T-helper 17 cell (primary cell): ENCODE measurements at regions not wholly inside any gene's neighbourhood (a gene's known extent, or its start where the extent isn't known, plus 50 kb on each side); places are given as distances from the start of the nearest gene placed in this dataset.

Source experiments
- ATAC-seq: fragments of 150-1000 bp; cut with Tn5 transposase; 2 replicates; pipeline ENCODE4 v1.10.0; 2021; ENCODE audit warnings: mild to moderate bottlenecking, moderate library complexity
- DNase-seq, 3 donors: peaks; one replicate each; pipeline versions ENCODE4 v3.0.0 to v3.0.0-alpha.2; 2020 to 2021
- H3K9me3 ChIP-seq: one replicate; pipeline ENCODE4 v1.7.0; 2013; ENCODE audit warnings: low read length, mild to moderate bottlenecking; ENCODE audit not compliant: control insufficient read depth, poor library complexity, severe bottlenecking
- H3K27ac Mint-ChIP-seq: one replicate; pipeline ENCODE4 v1.8.0; 2022; ENCODE audit warnings: mild to moderate bottlenecking, moderate library complexity, mixed read lengths
- H3K27me3 Mint-ChIP-seq: one replicate; pipeline ENCODE4 v1.8.0; 2022; ENCODE audit warnings: mixed read lengths
- H3K36me3 Mint-ChIP-seq: one replicate; pipeline ENCODE4 v1.8.0; 2022; ENCODE audit warnings: low read depth, mixed read lengths
- H3K4me1 Mint-ChIP-seq: one replicate; pipeline ENCODE4 v1.8.0; 2022; ENCODE audit warnings: mild to moderate bottlenecking, mixed read lengths
- H3K4me3 Mint-ChIP-seq: one replicate; pipeline ENCODE4 v1.8.0; 2022; ENCODE audit warnings: mild to moderate bottlenecking, moderate library complexity, mixed read lengths

GRCh38 chr4:119746951-119747350 lies 118.3 kb upstream of the PDE5A start:
- Mint-ChIP-seq H3K4me1 (peaks cover 2% of the 10 kb centered on the region), H3K36me3 (no peaks in the 10 kb centered on the region), H3K27ac (no peak overlapping the region), H3K4me3 (no peak overlapping the region), H3K27me3 (peaks cover 33% of the 10 kb centered on the region)
- no peaks in the 10 kb centered on the region for H3K9me3 ChIP-seq
- ATAC-seq (no peak), DNase-seq (no peak)

DNA sequence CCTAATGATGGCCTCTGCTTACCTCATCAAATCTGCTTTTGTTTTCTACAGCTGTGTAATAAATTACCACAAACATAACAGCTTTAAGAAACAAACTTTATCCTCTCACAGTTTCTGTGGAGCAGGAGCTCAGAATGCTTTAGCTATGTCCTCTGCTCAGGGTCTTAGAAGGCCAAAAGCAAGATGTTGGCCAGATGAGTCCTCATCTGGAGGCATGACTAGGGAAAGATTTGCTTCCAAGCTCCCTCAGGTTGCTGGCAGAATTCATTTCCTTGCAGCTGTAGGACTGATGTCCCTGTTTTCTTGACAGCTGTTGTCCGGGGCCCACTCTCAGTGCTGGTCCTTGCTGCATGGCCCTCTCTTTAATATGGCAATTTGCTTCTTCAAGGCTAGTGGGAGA lies 116.7 kb upstream of the PDE5A start:
- peaks cover 33% of the 10 kb centered on the region for H3K27me3 Mint-ChIP-seq
- ATAC-seq = no peak

GRCh38 chr4:119744580-119744979 lies 116.0 kb upstream of the PDE5A start:
- no peaks in the 10 kb centered on the region for H3K9me3 ChIP-seq
- ATAC-seq (no peak), DNase-seq (no peak)
- no peak overlapping the region for H3K27ac Mint-ChIP-seq
- H3K4me3 Mint-ChIP-seq = no peak overlapping the region
- H3K36me3 Mint-ChIP-seq = no peaks in the 10 kb centered on the region
- peaks cover 33% of the 10 kb centered on the region for H3K27me3 Mint-ChIP-seq
- peaks cover 2% of the 10 kb centered on the region for H3K4me1 Mint-ChIP-seq

More for the DNA sequence above, 116.7 kb upstream of the PDE5A start:
- peaks cover 2% of the 10 kb centered on the region for H3K4me1 Mint-ChIP-seq
- H3K4me3 Mint-ChIP-seq = no peak overlapping the region
- no peak overlapping the region for H3K27ac Mint-ChIP-seq
- H3K36me3 Mint-ChIP-seq = no peaks in the 10 kb centered on the region
- no peak for DNase-seq
- H3K9me3 ChIP-seq = no peaks in the 10 kb centered on the region

DNA sequence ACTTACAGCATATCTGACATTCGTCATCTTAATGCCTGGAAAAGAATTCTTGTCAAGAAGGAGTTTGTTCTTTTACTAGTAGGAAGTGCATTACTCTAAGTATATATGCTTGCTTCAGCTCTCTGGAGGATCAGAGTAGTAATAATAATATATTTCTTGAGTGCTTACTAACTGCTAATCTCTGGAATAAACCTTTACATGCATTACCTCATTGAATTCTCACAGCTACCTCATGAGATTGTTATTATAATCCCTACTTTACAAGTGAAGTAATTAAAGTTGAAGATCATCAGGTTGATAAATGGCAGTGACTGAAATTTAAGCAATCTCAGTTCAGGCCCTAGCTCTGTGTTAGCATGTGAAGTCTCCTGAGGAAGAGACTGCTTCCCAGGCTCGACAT lies 115.0 kb upstream of the PDE5A start:
- Mint-ChIP-seq H3K4me1 (peaks cover 2% of the 10 kb centered on the region), H3K27ac (no peak overlapping the region), H3K4me3 (no peak overlapping the region), H3K27me3 (peaks cover 33% of the 10 kb centered on the region), H3K36me3 (no peaks in the 10 kb centered on the region)
- no peak for DNase-seq
- H3K9me3 ChIP-seq = no peaks in the 10 kb centered on the region
- ATAC-seq = no peak

DNA sequence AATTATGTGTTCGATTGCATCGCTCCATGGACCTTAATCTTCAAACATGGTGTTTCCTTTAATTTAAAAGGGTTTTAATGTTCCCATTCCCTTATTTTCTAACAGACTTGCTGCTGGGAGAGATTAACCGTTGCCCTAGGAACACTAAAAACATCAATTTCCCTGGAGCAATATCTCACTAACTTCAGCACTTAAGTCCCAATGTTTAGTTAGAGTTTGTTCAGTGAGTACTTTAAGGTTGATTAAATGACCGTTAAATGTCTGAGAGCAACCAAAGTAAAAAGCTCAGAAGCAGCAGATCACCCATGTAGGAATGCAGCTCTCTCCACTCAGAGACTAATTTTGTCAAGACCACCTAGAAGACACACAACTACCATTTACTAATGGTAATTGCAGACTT lies 111.2 kb upstream of the PDE5A start:
- ATAC-seq (no peak), DNase-seq (no peak)
- Mint-ChIP-seq H3K27me3 (peaks cover 29% of the 10 kb centered on the region), H3K27ac (no peak overlapping the region), H3K4me1 (no peaks in the 10 kb centered on the region), H3K36me3 (no peaks in the 10 kb centered on the region), H3K4me3 (no peak overlapping the region)
- no peaks in the 10 kb centered on the region for H3K9me3 ChIP-seq

DNA sequence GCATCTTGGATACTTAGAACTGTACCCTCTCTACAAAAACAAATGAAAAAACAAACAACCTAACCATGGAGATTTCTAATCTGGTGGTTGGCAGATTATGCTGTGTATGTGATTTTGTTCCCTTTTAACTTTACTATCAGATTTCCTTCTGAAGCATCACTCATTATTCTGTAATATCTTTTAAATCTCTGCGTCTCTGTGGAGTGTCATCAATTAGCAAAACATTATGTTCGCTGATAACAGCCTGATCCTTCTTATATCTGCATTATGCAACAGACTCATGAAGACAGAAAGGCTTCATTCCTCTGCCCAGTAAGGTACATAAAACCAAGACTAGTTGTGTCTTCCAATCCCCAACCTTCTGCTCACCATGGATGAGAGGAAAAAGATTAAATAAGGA lies 110.3 kb upstream of the PDE5A start:
- Mint-ChIP-seq H3K27me3 (peaks cover 23% of the 10 kb centered on the region), H3K4me3 (no peak overlapping the region), H3K36me3 (no peaks in the 10 kb centered on the region), H3K27ac (no peak overlapping the region), H3K4me1 (no peaks in the 10 kb centered on the region)
- ATAC-seq = no peak
- H3K9me3 ChIP-seq = no peaks in the 10 kb centered on the region
- no peak for DNase-seq

GRCh38 chr4:119736559-119736958 lies 108.0 kb upstream of the PDE5A start:
- no peak for ATAC-seq
- no peak for DNase-seq
- Mint-ChIP-seq H3K4me1 (no peaks in the 10 kb centered on the region), H3K27me3 (peaks cover 12% of the 10 kb centered on the region), H3K36me3 (no peaks in the 10 kb centered on the region), H3K27ac (no peak overlapping the region), H3K4me3 (no peak overlapping the region)
- no peaks in the 10 kb centered on the region for H3K9me3 ChIP-seq

- H3K9me3 ChIP-seq = no peaks in the 10 kb centered on the region
- Mint-ChIP-seq H3K4me1 (no peaks in the 10 kb centered on the region), H3K4me3 (no peak overlapping the region), H3K27ac (no peak overlapping the region), H3K27me3 (peaks cover 12% of the 10 kb centered on the region), H3K36me3 (no peaks in the 10 kb centered on the region)
- ATAC-seq (no peak), DNase-seq (no peak)
Observed at GRCh38 chr4:119735165-119735651, 106.6 kb upstream of the PDE5A start.

GRCh38 chr4:119733431-119733830 lies 104.8 kb upstream of the PDE5A start:
- no peaks in the 10 kb centered on the region for H3K4me1 Mint-ChIP-seq
- H3K36me3 Mint-ChIP-seq = no peaks in the 10 kb centered on the region
- H3K27me3 Mint-ChIP-seq = peaks cover 12% of the 10 kb centered on the region
- H3K4me3 Mint-ChIP-seq = no peak overlapping the region
- ATAC-seq = no peak
- DNase-seq = no peak
- H3K27ac Mint-ChIP-seq = no peak overlapping the region
- H3K9me3 ChIP-seq = no peaks in the 10 kb centered on the region

GRCh38 chr4:119731778-119732177 lies 103.2 kb upstream of the PDE5A start:
- no peaks in the 10 kb centered on the region for H3K36me3 Mint-ChIP-seq
- H3K4me1 Mint-ChIP-seq = no peaks in the 10 kb centered on the region
- H3K4me3 Mint-ChIP-seq = no peak overlapping the region
- no peak for ATAC-seq
- DNase-seq = no peak
- no peaks in the 10 kb centered on the region for H3K9me3 ChIP-seq
- H3K27me3 Mint-ChIP-seq = peaks cover 7% of the 10 kb centered on the region
- no peak overlapping the region for H3K27ac Mint-ChIP-seq

GRCh38 chr4:119731146-119731742 lies 102.6 kb upstream of the PDE5A start:
- H3K4me1 Mint-ChIP-seq = no peaks in the 10 kb centered on the region
- peaks cover 7% of the 10 kb centered on the region for H3K27me3 Mint-ChIP-seq
- H3K4me3 Mint-ChIP-seq = no peak overlapping the region
- H3K9me3 ChIP-seq = no peaks in the 10 kb centered on the region
- ATAC-seq = no peak
- H3K36me3 Mint-ChIP-seq = no peaks in the 10 kb centered on the region
- DNase-seq = no peak
- no peak overlapping the region for H3K27ac Mint-ChIP-seq

DNA sequence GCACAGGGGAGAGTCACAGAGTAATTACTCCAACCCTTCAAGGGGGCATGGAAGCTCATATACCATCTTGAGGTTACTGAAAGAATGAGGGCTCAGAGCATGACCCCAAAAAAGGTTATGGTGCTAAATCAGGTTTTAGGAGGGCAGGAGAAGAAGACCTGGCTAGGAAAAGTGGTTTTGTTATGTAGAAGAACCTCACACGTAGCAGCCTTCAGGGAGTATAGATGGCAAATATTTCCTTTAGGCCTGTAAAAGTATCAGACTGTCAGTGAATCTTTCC lies 102.0 kb upstream of the PDE5A start:
- H3K4me3 Mint-ChIP-seq = no peak overlapping the region
- peaks cover 7% of the 10 kb centered on the region for H3K27me3 Mint-ChIP-seq
- H3K9me3 ChIP-seq = no peaks in the 10 kb centered on the region
- ATAC-seq (no peak), DNase-seq (no peak)
- H3K4me1 Mint-ChIP-seq = no peaks in the 10 kb centered on the region
- H3K27ac Mint-ChIP-seq = no peak overlapping the region
- H3K36me3 Mint-ChIP-seq = no peaks in the 10 kb centered on the region

GRCh38 chr4:119729835-119730670 lies 101.4 kb upstream of the PDE5A start:
- H3K27me3 Mint-ChIP-seq = peaks cover 7% of the 10 kb centered on the region
- no peak for ATAC-seq
- H3K4me1 Mint-ChIP-seq = no peaks in the 10 kb centered on the region
- H3K9me3 ChIP-seq = no peaks in the 10 kb centered on the region
- H3K4me3 Mint-ChIP-seq = no peak overlapping the region
- no peak for DNase-seq
- H3K27ac Mint-ChIP-seq = no peak overlapping the region
- no peaks in the 10 kb centered on the region for H3K36me3 Mint-ChIP-seq
